ENCODE measurements at regions not wholly inside any gene's neighbourhood (a gene's known extent, or its start where the extent isn't known, plus 50 kb on each side); places are given as distances from the start of the nearest gene placed in this dataset.

DNA sequence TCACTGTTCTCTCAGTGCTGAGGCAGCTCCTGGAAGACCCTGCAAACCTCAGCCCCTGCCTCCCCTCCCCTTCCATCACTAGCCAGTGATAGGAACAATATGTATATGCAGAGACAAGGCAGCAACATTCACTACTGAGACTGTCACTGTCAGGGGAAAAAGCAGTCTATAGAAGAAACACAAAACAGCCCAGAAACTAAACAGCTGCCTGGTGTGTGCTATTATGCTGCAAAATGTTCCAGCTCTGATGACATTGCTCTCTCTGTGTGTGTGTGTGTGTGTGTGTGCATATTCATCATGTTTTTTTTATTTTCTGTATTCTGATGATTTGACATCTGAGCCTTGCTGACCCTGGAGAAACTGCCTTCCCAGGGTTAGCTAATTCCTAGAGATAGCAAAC is 147.2 kb downstream of the SPATA18 start:
- TF ChIP-seq, protein P1, sequence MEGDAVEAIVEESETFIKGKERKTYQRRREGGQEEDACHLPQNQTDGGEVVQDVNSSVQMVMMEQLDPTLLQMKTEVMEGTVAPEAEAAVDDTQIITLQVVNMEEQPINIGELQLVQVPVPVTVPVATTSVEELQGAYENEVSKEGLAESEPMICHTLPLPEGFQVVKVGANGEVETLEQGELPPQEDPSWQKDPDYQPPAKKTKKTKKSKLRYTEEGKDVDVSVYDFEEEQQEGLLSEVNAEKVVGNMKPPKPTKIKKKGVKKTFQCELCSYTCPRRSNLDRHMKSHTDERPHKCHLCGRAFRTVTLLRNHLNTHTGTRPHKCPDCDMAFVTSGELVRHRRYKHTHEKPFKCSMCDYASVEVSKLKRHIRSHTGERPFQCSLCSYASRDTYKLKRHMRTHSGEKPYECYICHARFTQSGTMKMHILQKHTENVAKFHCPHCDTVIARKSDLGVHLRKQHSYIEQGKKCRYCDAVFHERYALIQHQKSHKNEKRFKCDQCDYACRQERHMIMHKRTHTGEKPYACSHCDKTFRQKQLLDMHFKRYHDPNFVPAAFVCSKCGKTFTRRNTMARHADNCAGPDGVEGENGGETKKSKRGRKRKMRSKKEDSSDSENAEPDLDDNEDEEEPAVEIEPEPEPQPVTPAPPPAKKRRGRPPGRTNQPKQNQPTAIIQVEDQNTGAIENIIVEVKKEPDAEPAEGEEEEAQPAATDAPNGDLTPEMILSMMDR (IDR thresholded peaks at IDR 0.05; ENCODE audit: borderline replicate concordance, extremely low read depth, low read length, poor library complexity, severe bottlenecking) = no peak
- no peak for TF ChIP-seq EZH2 (IDR thresholded peaks at IDR 0.05; ENCODE audit: borderline replicate concordance, low read depth, low read length, severe bottlenecking)

All from DND-41 (cell line).